Endodermal cell (in vitro differentiated cells): ENCODE measurements at regions not wholly inside any gene's neighbourhood (a gene's known extent, or its start where the extent isn't known, plus 50 kb on each side); places are given as distances from the start of the nearest gene placed in this dataset.

Experiments used
- DNase-seq: peaks from one replicate; pipeline ENCODE4 v3.0.0-alpha.2; 2017
- H3K27ac ChIP-seq: 2 replicates; pipeline ENCODE4 v1.5.1; 2013; ENCODE audit warnings: mild to moderate bottlenecking, low read depth, low read length, moderate library complexity
- H3K27me3 ChIP-seq: 2 replicates; pipeline ENCODE4 v1.6.1; 2013; ENCODE audit warnings: mild to moderate bottlenecking, low read length, moderate library complexity; ENCODE audit not compliant: insufficient read depth, control insufficient read depth, poor library complexity, severe bottlenecking
- H3K36me3 ChIP-seq: 2 replicates; pipeline ENCODE4 v1.7.0; 2013; ENCODE audit warnings: mild to moderate bottlenecking, low read length, moderate library complexity; ENCODE audit not compliant: control insufficient read depth, insufficient read depth
- H3K4me1 ChIP-seq: one replicate; pipeline ENCODE4 v1.7.0; 2013; ENCODE audit warnings: low read length; ENCODE audit not compliant: control insufficient read depth, insufficient read depth
- H3K4me3 ChIP-seq: 2 replicates; pipeline ENCODE4 v1.5.1; 2013; ENCODE audit warnings: mild to moderate bottlenecking, low read length, moderate library complexity
- H3K9ac ChIP-seq: 2 replicates; pipeline ENCODE4 v1.6.1; 2013; ENCODE audit warnings: mild to moderate bottlenecking, low read length, moderate library complexity; ENCODE audit not compliant: poor library complexity, severe bottlenecking; ENCODE audit errors: extremely low read depth
- H3K9me3 ChIP-seq: 2 replicates; pipeline ENCODE4 v1.6.1; 2013; ENCODE audit warnings: mild to moderate bottlenecking, low read length, moderate library complexity; ENCODE audit not compliant: control insufficient read depth
- H3K27ac Mint-ChIP-seq: 2 replicates; pipeline ENCODE4 v1.8.0; 2020; ENCODE audit warnings: mixed read lengths
- H3K27me3 Mint-ChIP-seq: 2 replicates; pipeline ENCODE4 v1.8.0; 2021; ENCODE audit warnings: mild to moderate bottlenecking, mixed read lengths; ENCODE audit not compliant: insufficient read depth
- H3K36me3 Mint-ChIP-seq: 2 replicates; pipeline ENCODE4 v1.8.0; 2020; ENCODE audit warnings: low read depth, mixed read lengths
- H3K4me1 Mint-ChIP-seq: 2 replicates; pipeline ENCODE4 v1.8.0; 2020; ENCODE audit warnings: mixed read lengths
- H3K4me3 Mint-ChIP-seq: 2 replicates; pipeline ENCODE4 v1.8.0; 2020; ENCODE audit warnings: mild to moderate bottlenecking, moderate library complexity, mixed read lengths
- H3K9me3 Mint-ChIP-seq: 2 replicates; pipeline ENCODE4 v1.8.0; 2020; ENCODE audit warnings: mild to moderate bottlenecking, mixed read lengths
- CTCF ChIP-seq: fragments of 200-600 bp; sonication (generic); conservative IDR thresholded peaks from 2 replicates; pipeline ENCODE4 v1.5.0; 2021; ENCODE audit warnings: antibody characterized with exemption, mild to moderate bottlenecking
- WGBS, 2 experiments: methylation state at CpG; one replicate each; pipeline versions ENCODE4 v1.1.5 to v1.1.7; 2013; ENCODE audit warnings: missing lambda C conversion rate in 2 of 2, mixed read lengths in 1 of 2; ENCODE audit not compliant: insufficient coverage in 1 of 2, insufficient read length in 1 of 2; 5-methylcytosine and 5-hydroxymethylcytosine counted together

GRCh38 chr14:76936483-76936882 is 92.0 kb downstream of the IRF2BPL start:
- H3K9ac ChIP-seq: no peak overlapping the region
- no peak for TF ChIP-seq CTCF

GRCh38 chr14:76933515-76933914 is 95.0 kb downstream of the IRF2BPL start:
- H3K9me3 Mint-ChIP-seq: no peaks in the 10 kb centered on the region
- no peak for DNase-seq
- Histone ChIP-seq H3K27ac (no peak overlapping the region), H3K27me3 (no peaks in the 10 kb centered on the region), H3K4me3 (no peak overlapping the region), H3K9me3 (no peaks in the 10 kb centered on the region), H3K4me1 (no peaks in the 10 kb centered on the region), H3K36me3 (no peaks in the 10 kb centered on the region), H3K9ac (no peak overlapping the region)
- no peaks in the 10 kb centered on the region for H3K27me3 Mint-ChIP-seq
- H3K4me3 Mint-ChIP-seq: no peak overlapping the region
- no peaks in the 10 kb centered on the region for H3K36me3 Mint-ChIP-seq
- 76 to 85% methylated on average over 5 of the region's 5 CpGs for WGBS, 2 experiments
- H3K4me1 Mint-ChIP-seq: peaks cover 8% of the 10 kb centered on the region
- no peak for TF ChIP-seq CTCF
- no peak overlapping the region for H3K27ac Mint-ChIP-seq

More at GRCh38 chr14:76936483-76936882, 92.0 kb downstream of the IRF2BPL start:
- Histone ChIP-seq H3K27me3 (no peaks in the 10 kb centered on the region), H3K4me3 (no peak overlapping the region), H3K9me3 (no peaks in the 10 kb centered on the region), H3K36me3 (no peaks in the 10 kb centered on the region), H3K4me1 (no peaks in the 10 kb centered on the region), H3K27ac (no peak overlapping the region)
- no peak overlapping the region for H3K27ac Mint-ChIP-seq
- DNase-seq: no peak
- WGBS, 2 experiments: 91% methylated on average over 4 to 7 of the region's 7 CpGs
- no peaks in the 10 kb centered on the region for H3K36me3 Mint-ChIP-seq
- no peak overlapping the region for H3K4me3 Mint-ChIP-seq
- H3K9me3 Mint-ChIP-seq: no peaks in the 10 kb centered on the region
- no peaks in the 10 kb centered on the region for H3K27me3 Mint-ChIP-seq
- H3K4me1 Mint-ChIP-seq: peaks cover 2% of the 10 kb centered on the region

- no peaks in the 10 kb centered on the region for H3K36me3 Mint-ChIP-seq
- H3K27ac Mint-ChIP-seq: no peak overlapping the region
- DNase-seq: no peak
- no peak overlapping the region for H3K4me3 Mint-ChIP-seq
- no peak overlapping the region for H3K9ac ChIP-seq
- 89 to 93% methylated on average over 7 to 9 of the region's 9 CpGs for WGBS, 2 experiments
- peaks cover 9% of the 10 kb centered on the region for H3K4me1 Mint-ChIP-seq
- H3K4me1 ChIP-seq: no peaks in the 10 kb centered on the region
- H3K27ac ChIP-seq: no peak overlapping the region
- no peak overlapping the region for H3K4me3 ChIP-seq
- TF ChIP-seq CTCF: no peak
- H3K36me3 ChIP-seq: no peaks in the 10 kb centered on the region
- no peaks in the 10 kb centered on the region for H3K27me3 Mint-ChIP-seq
- no peaks in the 10 kb centered on the region for H3K9me3 ChIP-seq
- H3K27me3 ChIP-seq: no peaks in the 10 kb centered on the region
- H3K9me3 Mint-ChIP-seq: no peaks in the 10 kb centered on the region
Observed at GRCh38 chr14:76931631-76932402, 96.7 kb downstream of the IRF2BPL start.
